ENCODE measurements at regions not wholly inside any gene's neighbourhood (a gene's known extent, or its start where the extent isn't known, plus 50 kb on each side); places are given as distances from the start of the nearest gene placed in this dataset.

- DNase-seq (ENCODE audit: low read depth, low spot score): no peak
- no peak overlapping the region for H3K4me3 ChIP-seq (ENCODE audit: low read length)
Observed at GRCh38 chr2:133748007-133748700, 179.9 kb upstream of the NCKAP5 start.

GRCh38 chr2:133753665-133754064, 185.4 kb upstream of the NCKAP5 start:
- H3K4me3 ChIP-seq (ENCODE audit: low read length): no peak overlapping the region
- DNase-seq (ENCODE audit: low read depth, low spot score): no peak

DNA sequence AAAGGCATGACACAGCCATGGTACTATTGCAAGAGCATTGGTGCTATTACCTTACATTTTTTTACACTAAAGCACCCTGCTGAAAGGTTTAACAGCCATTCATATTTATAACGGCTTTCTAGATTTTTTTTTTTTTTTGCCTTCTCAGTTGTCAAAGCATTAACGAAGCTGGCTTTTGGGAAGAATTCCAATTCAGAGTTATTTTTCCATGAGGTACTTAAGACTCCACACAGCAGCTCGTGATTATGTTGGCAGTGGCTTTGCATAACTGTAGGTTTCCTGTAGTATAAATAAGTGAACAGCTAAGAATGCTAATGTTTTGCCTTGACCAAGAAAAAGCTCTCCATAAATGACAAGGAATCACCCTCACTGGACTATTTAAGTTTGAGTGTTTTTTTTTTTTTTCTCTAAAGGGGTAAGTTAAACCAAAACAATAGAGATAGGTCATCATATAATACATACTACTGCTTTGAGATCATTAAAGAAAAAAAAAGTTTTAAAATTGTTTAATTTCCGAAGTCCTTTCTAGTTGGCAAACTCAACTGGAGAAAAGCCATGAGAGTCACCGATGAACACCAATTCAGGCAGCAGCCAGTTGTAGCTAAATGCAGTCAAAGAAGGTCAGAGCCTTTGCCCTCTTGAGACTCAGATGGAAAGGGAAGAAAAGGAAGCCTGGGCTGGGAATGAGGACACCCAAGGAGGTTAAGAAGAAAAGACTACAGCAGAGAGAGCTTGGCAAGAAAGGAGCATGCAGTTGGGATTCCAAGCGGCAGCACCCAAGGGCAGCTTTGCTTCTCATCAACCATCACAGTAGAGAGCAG, 187.4 kb upstream of the NCKAP5 start:
- no peak for DNase-seq (ENCODE audit: low read depth, low spot score)

GRCh38 chr2:133756833-133757232, 188.6 kb upstream of the NCKAP5 start:
- no peak overlapping the region for H3K4me3 ChIP-seq (ENCODE audit: low read length)
- DNase-seq (ENCODE audit: low read depth, low spot score): no peak

More for the DNA sequence above, 187.4 kb upstream of the NCKAP5 start:
- no peak overlapping the region for H3K4me3 ChIP-seq (ENCODE audit: low read length)

DNA sequence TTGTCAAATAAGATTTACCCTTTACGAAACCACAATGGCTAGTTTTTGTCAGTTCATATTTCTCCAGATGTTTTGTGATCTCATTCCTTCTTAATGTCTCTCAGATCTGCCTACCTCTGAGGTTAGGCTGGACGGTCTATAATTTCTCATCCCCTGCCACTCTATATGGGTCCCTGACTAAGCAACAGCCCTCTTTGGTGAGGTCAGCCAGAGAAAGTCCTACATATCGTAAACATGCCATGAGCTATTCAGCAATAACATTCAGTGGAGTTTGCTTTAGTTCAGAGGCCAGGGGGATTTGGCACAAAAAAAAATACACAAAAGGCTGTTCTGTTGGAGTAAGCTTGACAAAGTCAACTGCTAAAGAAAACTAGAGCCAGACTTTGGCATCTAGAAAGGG, 192.1 kb upstream of the NCKAP5 start:
- DNase-seq (ENCODE audit: low read depth, low spot score): no peak
- H3K4me3 ChIP-seq (ENCODE audit: low read length): no peak overlapping the region

DNA sequence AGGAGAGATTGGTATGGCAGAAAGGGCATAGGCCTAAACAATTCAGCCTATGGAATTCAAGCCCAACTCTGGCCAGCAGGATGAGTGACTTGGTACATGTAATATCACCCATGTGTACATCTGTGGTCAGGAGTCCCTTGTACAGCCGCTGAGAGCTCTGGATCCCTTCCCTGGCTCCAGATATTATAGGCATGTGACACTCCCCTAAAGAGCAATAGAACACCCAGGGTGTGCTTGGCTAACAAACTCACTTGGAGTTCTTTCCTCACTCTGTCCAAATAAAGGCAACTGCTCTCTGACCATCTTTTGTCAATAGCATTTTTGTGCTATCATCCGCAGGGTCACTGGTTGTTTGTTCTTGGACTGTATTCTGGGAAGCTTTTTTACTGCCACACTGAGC, 197.4 kb upstream of the NCKAP5 start:
- no peak for DNase-seq (ENCODE audit: low read depth, low spot score)
- no peak overlapping the region for H3K4me3 ChIP-seq (ENCODE audit: low read length)

DNA sequence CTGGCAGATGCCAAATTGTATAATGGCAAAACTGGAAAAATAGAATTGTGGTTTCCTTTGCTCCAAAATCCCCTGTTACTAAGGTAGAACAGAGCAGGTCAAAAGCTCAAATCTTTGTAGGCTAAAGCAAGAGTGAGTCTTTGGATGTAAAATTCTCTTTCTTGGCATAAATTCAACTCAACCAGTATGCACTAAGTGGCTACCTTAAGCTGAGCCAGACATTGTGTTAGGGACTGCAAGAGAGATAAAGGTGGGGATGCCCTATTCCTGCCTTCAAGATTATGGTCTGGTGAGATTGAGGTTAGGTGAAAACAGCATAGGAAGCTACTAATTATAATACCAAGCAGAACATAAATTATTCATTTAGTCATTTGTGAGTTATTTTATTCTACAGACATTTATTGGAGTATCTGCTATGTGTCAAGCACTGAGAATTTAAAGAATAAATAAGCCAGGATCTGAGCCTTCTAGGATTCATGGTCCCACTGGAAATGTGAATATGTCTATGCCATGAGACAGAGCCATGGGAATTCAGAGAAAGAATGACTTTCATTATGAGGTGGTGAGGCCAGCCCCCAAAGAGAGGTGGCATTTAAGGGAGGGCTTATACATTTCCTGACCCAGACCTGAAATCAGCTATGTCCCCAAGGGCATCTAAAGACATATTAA, 198.0 kb upstream of the NCKAP5 start:
- no peak for DNase-seq (ENCODE audit: low read depth, low spot score)
- no peak overlapping the region for H3K4me3 ChIP-seq (ENCODE audit: low read length)

- no peak overlapping the region for H3K4me3 ChIP-seq (ENCODE audit: low read length)
- DNase-seq (ENCODE audit: low read depth, low spot score): no peak
Observed at GRCh38 chr2:133768256-133768655, 200.0 kb upstream of the NCKAP5 start.

- H3K4me3 ChIP-seq (ENCODE audit: low read length): no peak overlapping the region
- DNase-seq (ENCODE audit: low read depth, low spot score): no peak
Observed at GRCh38 chr2:133768658-133769435, 200.6 kb upstream of the NCKAP5 start.

DNA sequence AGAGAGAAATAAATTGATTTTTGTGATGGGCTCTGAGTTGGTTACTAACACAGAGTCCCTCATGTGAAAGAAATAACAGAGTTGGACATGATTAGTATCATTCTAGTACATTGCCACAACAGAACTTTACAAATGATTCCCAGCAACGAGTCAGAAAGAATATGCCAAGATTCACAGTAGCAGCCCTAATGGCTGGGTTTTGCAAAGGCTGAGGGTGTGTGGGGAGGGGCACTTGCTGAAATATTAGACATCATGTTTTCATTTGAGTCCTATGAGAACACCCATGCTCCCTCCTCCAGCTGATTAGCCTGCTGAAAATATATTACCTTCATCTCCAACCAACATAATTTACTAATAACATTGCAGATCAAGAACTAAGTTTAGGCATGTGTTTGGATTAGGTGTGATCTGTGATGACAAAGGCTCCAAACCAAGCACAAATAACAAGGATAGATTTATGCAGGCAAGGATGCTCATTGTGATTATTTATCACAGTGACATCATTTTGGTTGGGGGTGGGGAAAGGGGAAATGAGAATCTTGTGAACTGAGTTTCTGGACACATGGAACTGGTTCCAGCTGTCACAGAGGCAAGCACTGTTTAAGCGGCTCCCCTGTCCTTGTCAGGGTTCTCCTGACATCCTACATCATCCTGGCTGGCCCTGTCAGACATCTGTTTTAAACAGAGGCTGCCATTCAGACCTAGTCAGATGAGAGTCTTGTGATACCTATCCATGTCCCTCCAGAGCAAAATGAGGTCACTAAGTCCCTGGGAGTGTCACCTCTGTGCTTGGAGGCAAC, 205.8 kb upstream of the NCKAP5 start:
- H3K4me3 ChIP-seq (ENCODE audit: low read length): no peak overlapping the region
- DNase-seq (ENCODE audit: low read depth, low spot score): no peak

GRCh38 chr2:133774654-133775015, 206.4 kb upstream of the NCKAP5 start:
- no peak overlapping the region for H3K4me3 ChIP-seq (ENCODE audit: low read length)
- DNase-seq (ENCODE audit: low read depth, low spot score): no peak

GRCh38 chr2:133776936-133777573, 208.8 kb upstream of the NCKAP5 start:
- DNase-seq (ENCODE audit: low read depth, low spot score): no peak
- H3K4me3 ChIP-seq (ENCODE audit: low read length): no peak overlapping the region

DNA sequence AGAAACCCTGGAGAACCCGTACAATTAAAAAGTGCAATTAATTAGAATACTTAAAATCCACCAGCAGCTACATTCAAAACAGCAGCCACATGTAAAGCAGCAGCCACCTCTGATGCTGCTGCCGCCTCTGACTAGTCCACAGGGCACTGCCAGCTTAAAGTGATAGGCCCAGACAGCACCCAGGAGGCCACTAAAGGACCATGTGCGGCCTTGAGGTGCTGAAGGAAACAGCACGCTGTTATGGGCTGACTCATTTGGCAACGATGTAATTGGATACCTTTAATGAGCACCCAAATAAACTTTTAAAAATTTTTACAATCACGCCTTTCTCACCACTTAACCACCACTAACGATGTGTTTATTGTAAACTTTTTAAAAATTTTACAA, 209.3 kb upstream of the NCKAP5 start:
- H3K4me3 ChIP-seq (ENCODE audit: low read length): no peak overlapping the region
- DNase-seq (ENCODE audit: low read depth, low spot score): no peak

- no peak overlapping the region for H3K4me3 ChIP-seq (ENCODE audit: low read length)
- DNase-seq (ENCODE audit: low read depth, low spot score): peak; percentile 46
Observed at GRCh38 chr2:133780099-133780996, 212.1 kb upstream of the NCKAP5 start.

DNA sequence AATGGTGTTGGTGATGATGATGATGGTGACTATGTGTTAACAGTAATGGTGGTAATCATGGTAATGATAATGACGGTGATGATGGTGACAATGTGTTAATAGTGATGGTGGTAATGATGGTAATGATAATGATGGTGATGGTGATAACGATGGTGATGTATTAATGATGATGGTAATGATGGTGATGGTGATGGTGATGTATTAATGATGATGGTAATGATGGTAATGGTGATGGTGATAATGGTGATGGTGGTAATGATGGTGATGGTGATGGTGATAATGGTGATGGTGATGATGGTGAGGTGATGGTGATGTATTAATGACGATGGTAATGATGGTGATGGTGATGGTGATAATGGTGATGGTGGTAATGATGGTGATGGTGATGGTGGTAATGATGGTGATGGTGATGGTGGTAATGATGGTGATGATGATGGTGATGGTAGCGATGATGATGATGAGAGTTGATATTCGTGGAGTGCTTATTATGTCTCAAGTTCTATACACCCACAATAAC, 212.8 kb upstream of the NCKAP5 start:
- no peak for DNase-seq (ENCODE audit: low read depth, low spot score)

GRCh38 chr2:133787207-133787606, 218.9 kb upstream of the NCKAP5 start:
- H3K4me3 ChIP-seq (ENCODE audit: low read length): no peak overlapping the region
- no peak for DNase-seq (ENCODE audit: low read depth, low spot score)

More for the DNA sequence above, 212.8 kb upstream of the NCKAP5 start:
- H3K4me3 ChIP-seq (ENCODE audit: low read length): no peak overlapping the region

DNA sequence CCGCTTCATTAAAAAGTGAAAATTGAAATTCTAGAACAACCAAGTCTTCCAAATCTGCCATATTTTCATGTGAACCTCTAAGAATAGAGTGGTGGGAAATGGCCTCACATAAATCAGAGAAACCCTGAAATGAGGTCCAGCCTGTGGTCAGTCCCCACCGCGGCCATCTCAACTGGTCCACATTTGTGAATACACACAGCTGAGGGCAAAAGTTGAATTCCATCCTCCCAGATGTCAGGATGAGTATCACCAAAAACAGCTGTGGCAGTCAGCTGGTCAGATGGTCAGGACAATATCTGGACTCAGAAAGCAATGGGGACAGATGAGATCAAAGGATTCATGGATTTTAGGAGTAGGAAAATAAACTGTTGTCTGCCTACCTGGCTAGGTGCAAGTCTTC, 219.4 kb upstream of the NCKAP5 start:
- no peak for DNase-seq (ENCODE audit: low read depth, low spot score)
- no peak overlapping the region for H3K4me3 ChIP-seq (ENCODE audit: low read length)

All from Jurkat, Clone E6-1 (cell line).